Skeletal muscle tissue (tissue), 3 donors: ENCODE measurements at regions not wholly inside any gene's neighbourhood (a gene's known extent, or its start where the extent isn't known, plus 50 kb on each side); places are given as distances from the start of the nearest gene placed in this dataset.

Source experiments
- H3K27ac ChIP-seq: one replicate; pipeline ENCODE4 v1.7.0; 2013; ENCODE audit warnings: mild to moderate bottlenecking, low read depth, low read length, inconsistent platforms
- H3K27me3 ChIP-seq, 3 donors: one replicate each; pipeline ENCODE4 v1.7.0; 2013; ENCODE audit warnings: low read length in 3 of 3; ENCODE audit not compliant: control insufficient read depth in 3 of 3, insufficient read depth in 3 of 3
- H3K36me3 ChIP-seq, 3 donors: one replicate each; pipeline ENCODE4 v1.7.0; 2013; ENCODE audit warnings: low read length in 3 of 3; ENCODE audit not compliant: control insufficient read depth in 3 of 3, insufficient read depth in 3 of 3
- H3K4me1 ChIP-seq, 3 donors: one replicate each; pipeline ENCODE4 v1.7.0; 2013; ENCODE audit warnings: low read length in 3 of 3, mild to moderate bottlenecking in 3 of 3; ENCODE audit not compliant: control insufficient read depth in 3 of 3, insufficient read depth in 3 of 3
- H3K4me3 ChIP-seq, 3 donors: one replicate each; pipeline ENCODE4 v1.7.0; 2013; ENCODE audit warnings: low read length in 3 of 3
- H3K9ac ChIP-seq, 3 donors: one replicate each; pipeline ENCODE4 v1.7.0; 2013; ENCODE audit warnings: low read length in 3 of 3, mild to moderate bottlenecking in 3 of 3, moderate library complexity in 2 of 3, low read depth in 1 of 3
- H3K9me3 ChIP-seq, 3 donors: one replicate each; pipeline ENCODE4 v1.7.0; 2013; ENCODE audit warnings: low read length in 3 of 3; ENCODE audit not compliant: control insufficient read depth in 3 of 3
- donor health status: Osteomylitis.

DNA sequence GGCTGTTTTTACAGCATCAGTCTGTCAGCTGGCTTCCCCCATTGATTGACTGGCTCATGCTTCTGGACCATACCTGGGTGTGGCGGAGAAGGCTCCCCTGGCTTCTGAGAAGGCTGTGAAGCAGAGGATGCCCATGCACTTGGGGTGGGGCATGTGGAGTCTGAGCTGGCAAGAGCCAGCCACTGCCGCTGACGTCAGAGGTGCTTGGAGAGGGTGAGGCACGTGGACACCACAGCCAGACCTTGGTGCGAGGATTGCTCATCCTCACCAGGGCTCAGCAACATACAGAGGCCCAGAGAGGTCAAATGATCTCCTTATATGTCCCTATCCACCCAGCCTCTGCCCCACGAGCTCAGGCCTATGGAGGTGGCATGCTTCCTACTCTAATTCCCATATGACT, 211.2 kb upstream of the PMEPA1 start:
- Histone ChIP-seq H3K27ac (no peak overlapping the region), H3K27me3 (peaks cover 3 to 5% (median 3%) of the 10 kb centered on the region in 3 donors), H3K9ac (no peak overlapping the region)

GRCh38 chr20:57919049-57919448, 209.2 kb upstream of the PMEPA1 start:
- no peak overlapping the region for H3K9ac ChIP-seq
- H3K4me1 ChIP-seq, result no peaks in the 10 kb centered on the region
- H3K27me3 ChIP-seq, result peaks cover 3 to 5% (median 3%) of the 10 kb centered on the region in 3 donors
- no peak overlapping the region for H3K27ac ChIP-seq
- H3K9me3 ChIP-seq, result no peaks in the 10 kb centered on the region
- no peak overlapping the region for H3K4me3 ChIP-seq
- H3K36me3 ChIP-seq, result no peaks in the 10 kb centered on the region

More for the DNA sequence above, 211.2 kb upstream of the PMEPA1 start:
- Histone ChIP-seq H3K36me3 (no peaks in the 10 kb centered on the region), H3K9me3 (peaks cover 0 to 2% (median 0%) of the 10 kb centered on the region in 3 donors), H3K4me3 (no peak overlapping the region), H3K4me1 (no peaks in the 10 kb centered on the region)

DNA sequence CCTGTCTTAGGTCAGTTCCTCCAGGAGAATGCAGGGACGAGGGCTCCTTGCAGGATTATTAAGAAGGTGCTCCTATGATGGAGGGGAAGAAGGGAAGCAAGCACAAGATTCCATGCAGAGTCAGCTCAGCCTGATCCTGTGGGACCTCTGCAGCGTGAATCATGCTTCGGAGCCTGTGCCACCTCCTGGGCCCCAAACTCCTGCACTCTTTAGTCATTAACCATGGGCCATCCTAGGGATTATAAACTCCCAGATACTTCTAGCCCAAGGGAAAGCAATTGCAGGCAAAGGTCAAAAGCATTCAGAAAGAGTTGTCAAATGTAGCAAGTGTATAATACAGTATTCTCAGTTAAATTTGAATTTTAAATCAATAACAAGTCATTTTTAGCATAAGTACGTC, 208.7 kb upstream of the PMEPA1 start:
- Histone ChIP-seq H3K4me1 (no peaks in the 10 kb centered on the region), H3K36me3 (no peaks in the 10 kb centered on the region), H3K27me3 (peaks cover 2 to 8% (median 3%) of the 10 kb centered on the region in 3 donors), H3K27ac (no peak overlapping the region), H3K4me3 (no peak overlapping the region), H3K9ac (no peak overlapping the region), H3K9me3 (no peaks in the 10 kb centered on the region)

DNA sequence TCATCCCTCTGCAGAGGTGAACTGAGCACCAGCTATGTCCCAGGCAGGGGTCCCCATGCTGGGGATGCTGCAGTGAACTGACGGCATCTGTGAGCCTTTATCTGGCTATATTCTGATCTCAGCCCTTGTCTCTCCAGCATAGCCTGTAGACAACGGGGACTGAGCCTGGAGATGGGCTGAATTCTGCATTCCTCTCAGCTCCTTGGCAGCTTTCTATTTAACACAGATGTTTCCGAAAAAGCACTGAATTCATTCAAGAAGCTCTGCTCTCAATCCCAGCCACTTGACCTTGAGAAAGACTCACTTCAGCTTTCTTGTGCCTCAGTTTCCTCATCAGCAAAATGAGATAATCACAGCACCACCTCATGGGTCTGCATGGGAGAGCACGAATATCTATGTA, 204.4 kb upstream of the PMEPA1 start:
- Histone ChIP-seq H3K9ac (no peak overlapping the region), H3K27me3 (peaks cover 0 to 10% (median 3%) of the 10 kb centered on the region in 3 donors), H3K4me3 (no peak overlapping the region), H3K4me1 (peaks cover 0 to 6% (median 3%) of the 10 kb centered on the region in 3 donors), H3K9me3 (no peaks in the 10 kb centered on the region), H3K36me3 (no peaks in the 10 kb centered on the region), H3K27ac (no peak overlapping the region)

GRCh38 chr20:57913156-57913930, 203.5 kb upstream of the PMEPA1 start:
- Histone ChIP-seq H3K9ac (no peak overlapping the region), H3K27ac (no peak overlapping the region), H3K4me1 (peaks cover 0 to 6% (median 3%) of the 10 kb centered on the region in 3 donors)

GRCh38 chr20:57912227-57912582, 202.4 kb upstream of the PMEPA1 start:
- H3K36me3 ChIP-seq, result no peaks in the 10 kb centered on the region
- no peak overlapping the region for H3K4me3 ChIP-seq
- no peak overlapping the region for H3K27ac ChIP-seq
- H3K4me1 ChIP-seq, result peaks cover 0 to 6% (median 3%) of the 10 kb centered on the region in 3 donors
- peaks cover 0 to 10% (median 3%) of the 10 kb centered on the region in 3 donors for H3K27me3 ChIP-seq
- H3K9me3 ChIP-seq, result no peaks in the 10 kb centered on the region
- H3K9ac ChIP-seq, result no peak overlapping the region

More at GRCh38 chr20:57913156-57913930, 203.5 kb upstream of the PMEPA1 start:
- Histone ChIP-seq H3K4me3 (no peak overlapping the region), H3K27me3 (peaks cover 0 to 10% (median 3%) of the 10 kb centered on the region in 3 donors), H3K9me3 (no peaks in the 10 kb centered on the region), H3K36me3 (no peaks in the 10 kb centered on the region)

DNA sequence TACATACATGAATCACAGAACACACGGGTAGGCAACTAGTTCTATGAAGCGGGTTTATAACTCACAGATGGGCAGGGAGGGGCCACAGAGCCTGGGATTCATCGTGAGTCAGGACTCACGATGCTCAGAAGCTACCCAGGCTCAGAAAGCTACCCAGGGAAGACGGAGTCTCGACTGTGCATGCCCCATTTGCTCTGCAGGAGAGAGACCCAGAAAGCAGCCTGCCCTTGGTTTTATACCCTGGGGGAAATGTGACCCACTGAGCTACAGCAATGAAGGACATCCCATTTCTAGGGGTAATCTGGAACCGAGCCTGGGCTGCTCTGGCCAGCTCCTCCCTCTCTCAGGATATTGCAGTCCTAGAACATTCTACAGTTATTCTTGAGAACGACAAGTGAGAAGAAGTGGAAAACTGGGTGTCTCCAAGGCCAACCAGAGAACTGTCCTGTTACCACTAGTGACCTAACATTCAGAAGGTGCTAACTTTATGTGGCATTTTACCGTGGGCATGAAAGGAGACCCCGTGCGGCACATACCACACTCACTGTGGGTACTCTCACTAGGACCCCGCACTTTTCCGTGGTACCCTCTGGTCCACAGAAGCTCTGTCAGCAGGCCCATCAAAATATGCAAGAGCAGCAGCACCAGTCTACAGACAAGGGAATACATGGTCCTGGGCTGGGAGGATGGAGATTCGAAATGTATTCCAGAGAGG, 201.9 kb upstream of the PMEPA1 start:
- no peaks in the 10 kb centered on the region for H3K36me3 ChIP-seq
- no peak overlapping the region for H3K4me3 ChIP-seq
- peaks cover 0 to 6% (median 3%) of the 10 kb centered on the region in 3 donors for H3K4me1 ChIP-seq
- H3K27ac ChIP-seq, result no peak overlapping the region
- no peak overlapping the region for H3K9ac ChIP-seq
- H3K27me3 ChIP-seq, result peaks cover 0 to 10% (median 3%) of the 10 kb centered on the region in 3 donors
- H3K9me3 ChIP-seq, result no peaks in the 10 kb centered on the region

DNA sequence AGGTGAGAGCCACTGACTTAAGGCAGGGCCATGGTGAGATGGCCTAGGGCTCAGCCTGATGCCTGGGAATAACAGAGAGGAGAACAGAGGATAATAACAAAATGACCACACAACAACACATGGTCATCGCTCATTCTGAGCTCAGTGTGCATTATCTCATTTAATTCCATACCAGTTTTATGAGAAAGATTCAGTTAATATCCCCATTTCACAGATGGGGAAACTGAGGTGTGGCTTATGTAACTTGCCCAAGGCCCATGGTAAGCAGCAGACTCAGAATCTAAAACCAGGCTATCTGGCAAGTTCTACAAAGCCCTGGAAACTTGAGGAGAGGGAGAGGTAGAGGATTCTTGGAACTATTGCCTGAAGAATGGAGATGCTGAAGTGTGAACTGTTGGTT, 200.9 kb upstream of the PMEPA1 start:
- H3K9ac ChIP-seq, result no peak overlapping the region
- H3K9me3 ChIP-seq, result no peaks in the 10 kb centered on the region
- no peaks in the 10 kb centered on the region for H3K36me3 ChIP-seq
- no peak overlapping the region for H3K27ac ChIP-seq
- no peak overlapping the region for H3K4me3 ChIP-seq
- H3K27me3 ChIP-seq, result peaks cover 0 to 10% (median 3%) of the 10 kb centered on the region in 3 donors
- peaks cover 0 to 6% (median 3%) of the 10 kb centered on the region in 3 donors for H3K4me1 ChIP-seq

DNA sequence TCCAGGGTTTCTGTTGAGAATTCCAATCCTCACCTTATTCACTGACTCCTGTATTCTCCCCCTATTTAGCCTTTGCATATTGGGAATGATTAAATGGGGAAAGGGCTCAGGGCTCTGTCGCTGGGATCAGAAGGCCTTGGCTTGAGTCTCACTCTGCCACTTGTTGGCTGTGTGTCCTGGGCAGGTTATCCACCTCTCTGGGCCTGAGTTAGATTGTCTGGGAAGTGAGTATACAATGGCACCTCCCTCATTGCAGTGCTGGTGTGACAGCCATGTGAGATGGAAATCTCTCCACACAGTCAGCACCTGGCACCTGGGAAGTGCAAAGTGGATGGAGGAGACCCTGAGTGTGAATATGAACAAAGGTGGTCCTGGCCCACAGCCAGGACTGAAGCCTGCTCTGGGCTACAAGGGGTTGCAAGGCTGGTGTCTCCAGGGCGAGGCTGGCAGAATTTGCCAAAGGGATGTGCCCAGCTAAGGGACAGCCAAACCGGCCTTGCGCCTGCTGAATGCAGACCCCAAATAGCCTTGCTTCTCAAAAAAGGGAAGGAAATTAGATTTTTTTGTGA, 200.0 kb upstream of the PMEPA1 start:
- H3K4me3 ChIP-seq, result no peak overlapping the region
- H3K36me3 ChIP-seq, result no peaks in the 10 kb centered on the region
- H3K4me1 ChIP-seq, result peaks cover 0 to 6% (median 3%) of the 10 kb centered on the region in 3 donors
- no peaks in the 10 kb centered on the region for H3K9me3 ChIP-seq
- peaks cover 0 to 10% (median 3%) of the 10 kb centered on the region in 3 donors for H3K27me3 ChIP-seq
- no peak overlapping the region for H3K9ac ChIP-seq
- no peak overlapping the region for H3K27ac ChIP-seq
